Stimulated activated effector memory CD8-positive, alpha-beta T cell treated with anti-CD3 and anti-CD28 coated beads, Interleukin-12 subunit alpha, Interleukin-12 subunit beta, amount 100 ng/mL, for 72 hours (primary cell): ENCODE measurements at regions not wholly inside any gene's neighbourhood (a gene's known extent, or its start where the extent isn't known, plus 50 kb on each side); places are given as distances from the start of the nearest gene placed in this dataset.
A peak's percentile ranks its signal among the peaks of the same experiment; 100 is the strongest.

Source experiments
- ATAC-seq: fragments of 150-1000 bp; cut with Tn5 transposase; 2 replicates; pipeline ENCODE4 v1.10.0; 2021
- DNase-seq, 2 donors: peaks; one replicate each; pipeline ENCODE4 v3.0.0; 2021 to 2022; ENCODE audit warnings: low spot score in 2 of 2
- H3K27ac Mint-ChIP-seq: one replicate; pipeline ENCODE4 v1.8.0; 2022; ENCODE audit warnings: mild to moderate bottlenecking, mixed read lengths
- H3K36me3 Mint-ChIP-seq: one replicate; pipeline ENCODE4 v1.8.0; 2022; ENCODE audit warnings: mild to moderate bottlenecking, mixed read lengths
- H3K4me1 Mint-ChIP-seq: one replicate; pipeline ENCODE4 v1.8.0; 2022; ENCODE audit warnings: mixed read lengths
- H3K4me3 Mint-ChIP-seq: one replicate; pipeline ENCODE4 v1.8.0; 2022; ENCODE audit warnings: mild to moderate bottlenecking, mixed read lengths
- H3K9me3 Mint-ChIP-seq: one replicate; pipeline ENCODE4 v1.8.0; 2022; ENCODE audit warnings: mixed read lengths

- no peaks in the 10 kb centered on the region for H3K4me1 Mint-ChIP-seq
- H3K4me3 Mint-ChIP-seq, result no peak overlapping the region
- no peaks in the 10 kb centered on the region for H3K9me3 Mint-ChIP-seq
- H3K27ac Mint-ChIP-seq, result no peak overlapping the region
- no peaks in the 10 kb centered on the region for H3K36me3 Mint-ChIP-seq
- ATAC-seq (no peak), DNase-seq (no peak)
Observed at GRCh38 chr1:244200596-244200995, 149.5 kb downstream of the ZBTB18 start.

- Mint-ChIP-seq H3K4me1 (no peaks in the 10 kb centered on the region), H3K36me3 (no peaks in the 10 kb centered on the region), H3K4me3 (no peak overlapping the region), H3K9me3 (no peaks in the 10 kb centered on the region), H3K27ac (no peak overlapping the region)
- DNase-seq (no peak), ATAC-seq (no peak)
Observed at GRCh38 chr1:244201750-244202149, 150.7 kb downstream of the ZBTB18 start.

- no peak overlapping the region for H3K4me3 Mint-ChIP-seq
- DNase-seq, result no peak
- no peaks in the 10 kb centered on the region for H3K9me3 Mint-ChIP-seq
- no peak for ATAC-seq
- no peaks in the 10 kb centered on the region for H3K36me3 Mint-ChIP-seq
- no peaks in the 10 kb centered on the region for H3K4me1 Mint-ChIP-seq
- H3K27ac Mint-ChIP-seq, result no peak overlapping the region
Observed at GRCh38 chr1:244204004-244204403, 152.9 kb downstream of the ZBTB18 start.

DNA sequence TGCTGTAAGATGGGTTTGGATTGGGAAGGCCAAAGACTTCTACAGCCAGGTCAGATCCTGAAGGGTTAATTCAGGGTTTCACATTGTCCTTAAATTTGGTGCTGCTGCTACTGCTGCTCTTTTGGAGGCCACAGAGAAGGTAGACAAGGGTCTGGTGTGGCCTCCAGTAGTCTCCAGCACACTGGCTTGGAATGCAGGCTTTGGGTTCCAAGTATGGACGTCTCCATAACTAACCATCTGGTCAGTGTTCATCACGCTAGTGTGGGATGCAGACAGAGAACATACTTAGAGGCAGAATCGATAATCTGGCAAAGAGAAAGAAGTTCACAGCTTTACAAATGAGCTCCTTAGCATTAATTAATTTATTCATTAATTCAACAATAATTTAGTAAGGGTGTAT, 154.1 kb downstream of the ZBTB18 start:
- no peak overlapping the region for H3K4me3 Mint-ChIP-seq
- H3K27ac Mint-ChIP-seq, result no peak overlapping the region
- ATAC-seq (no peak), DNase-seq (no peak)
- H3K9me3 Mint-ChIP-seq, result no peaks in the 10 kb centered on the region
- H3K36me3 Mint-ChIP-seq, result no peaks in the 10 kb centered on the region
- no peaks in the 10 kb centered on the region for H3K4me1 Mint-ChIP-seq

DNA sequence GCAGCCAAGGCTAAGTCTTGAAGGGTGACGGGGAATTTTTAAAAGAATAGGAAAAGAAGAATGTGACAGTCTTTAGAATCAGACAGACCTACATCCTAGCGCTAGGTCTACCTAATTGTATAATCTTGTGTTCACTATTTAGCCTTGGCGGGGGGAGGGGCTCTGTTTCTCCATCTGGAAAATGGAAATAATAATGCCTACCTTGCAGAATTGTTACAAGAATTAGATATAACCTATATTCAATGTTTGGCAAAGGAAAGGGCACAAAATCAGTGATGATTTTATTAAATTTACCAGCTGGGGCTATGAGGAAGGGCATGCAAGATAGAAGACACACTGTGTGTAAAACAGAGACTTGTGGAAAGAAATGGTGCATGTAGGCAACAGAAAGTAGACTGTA, 154.8 kb downstream of the ZBTB18 start:
- Mint-ChIP-seq H3K4me1 (no peaks in the 10 kb centered on the region), H3K4me3 (no peak overlapping the region), H3K27ac (no peak overlapping the region), H3K9me3 (no peaks in the 10 kb centered on the region), H3K36me3 (no peaks in the 10 kb centered on the region)
- no peak for DNase-seq
- no peak for ATAC-seq

DNA sequence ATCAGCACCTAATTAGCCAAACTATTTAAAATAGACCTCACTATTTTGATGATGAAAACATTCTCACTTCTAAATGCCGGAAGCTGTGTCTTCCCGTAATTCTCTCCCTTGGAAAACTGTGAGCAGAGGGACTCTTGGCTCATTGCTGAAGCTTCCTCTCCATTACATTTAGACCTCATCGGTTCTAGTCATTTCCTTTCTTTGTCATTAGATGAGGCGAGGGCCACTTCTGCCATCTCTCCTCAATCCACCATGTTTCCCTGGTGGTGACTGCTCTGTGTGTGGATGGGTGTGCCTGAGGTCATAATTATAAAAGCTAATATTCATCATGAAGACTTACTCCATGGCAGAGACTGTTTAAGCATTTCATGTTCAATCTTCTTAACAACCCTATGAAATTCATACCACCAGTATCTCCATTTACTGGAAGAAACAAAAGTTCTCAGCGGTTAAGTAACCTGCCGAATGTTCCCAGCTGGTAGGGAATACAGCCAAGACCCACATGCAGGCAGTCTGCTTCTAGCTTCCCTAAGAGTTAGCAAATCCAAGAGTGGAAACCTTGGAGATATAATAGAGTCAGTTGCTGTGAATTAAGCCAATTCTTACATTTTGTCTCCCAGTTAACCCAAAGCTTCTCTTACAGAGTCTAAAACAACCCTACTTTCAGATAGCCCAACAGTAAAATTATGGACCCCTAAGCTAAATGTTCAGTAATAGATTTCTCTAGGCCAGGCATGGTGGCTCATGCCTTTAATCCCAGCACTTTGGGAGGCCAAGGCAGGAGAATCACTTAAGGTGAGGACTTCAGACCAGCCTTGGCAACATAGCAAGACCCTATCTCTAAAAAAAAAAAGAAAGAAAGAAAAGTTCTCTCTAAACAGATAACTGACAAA, 156.2 kb downstream of the ZBTB18 start:
- Mint-ChIP-seq H3K4me3 (no peak overlapping the region), H3K9me3 (no peaks in the 10 kb centered on the region), H3K27ac (no peak overlapping the region), H3K4me1 (no peaks in the 10 kb centered on the region), H3K36me3 (no peaks in the 10 kb centered on the region)
- no peak for DNase-seq
- ATAC-seq, result no peak

DNA sequence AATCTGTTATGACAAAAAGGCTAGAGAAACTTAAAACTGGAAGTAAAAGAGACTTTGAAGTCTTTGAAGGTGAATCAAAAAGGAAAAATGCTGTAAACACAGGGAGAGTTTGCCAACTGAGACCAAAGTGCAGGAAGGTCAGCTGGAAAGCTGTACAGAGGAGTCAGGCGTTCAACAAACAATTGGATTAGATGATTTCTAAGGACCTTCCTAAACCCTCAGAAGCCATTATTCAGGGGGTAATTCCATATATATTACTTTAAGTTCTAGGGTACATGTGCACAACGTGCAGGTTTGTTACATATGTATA, 156.8 kb downstream of the ZBTB18 start:
- no peak for DNase-seq
- Mint-ChIP-seq H3K9me3 (no peaks in the 10 kb centered on the region), H3K27ac (no peak overlapping the region)

DNA sequence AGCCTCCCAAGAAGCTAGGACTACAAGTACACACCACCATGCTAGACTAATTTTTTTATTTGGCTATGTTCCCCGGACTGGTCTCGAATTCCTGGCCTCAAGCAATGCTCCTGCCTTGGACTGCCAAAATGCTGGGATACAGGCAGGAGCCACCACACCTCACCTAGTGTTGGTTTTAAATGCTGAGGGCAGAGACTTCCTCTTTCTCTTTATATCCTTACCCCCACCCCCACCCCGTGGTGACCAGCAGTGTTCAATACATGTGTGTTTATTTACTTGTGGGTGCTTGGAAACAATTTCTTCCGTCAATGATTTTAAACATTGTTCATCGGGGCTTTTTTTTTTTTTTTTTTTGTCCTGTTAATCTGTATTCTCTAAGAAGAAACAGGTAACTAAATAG, 158.9 kb downstream of the ZBTB18 start:
- no peak overlapping the region for H3K4me3 Mint-ChIP-seq
- H3K9me3 Mint-ChIP-seq, result no peaks in the 10 kb centered on the region
- DNase-seq (no peak), ATAC-seq (no peak)
- no peaks in the 10 kb centered on the region for H3K4me1 Mint-ChIP-seq
- H3K36me3 Mint-ChIP-seq, result no peaks in the 10 kb centered on the region
- H3K27ac Mint-ChIP-seq, result no peak overlapping the region

More for the DNA sequence above, 156.8 kb downstream of the ZBTB18 start:
- no peaks in the 10 kb centered on the region for H3K36me3 Mint-ChIP-seq
- no peak overlapping the region for H3K4me3 Mint-ChIP-seq
- ATAC-seq, result no peak
- H3K4me1 Mint-ChIP-seq, result no peaks in the 10 kb centered on the region

GRCh38 chr1:244210884-244211558, 159.9 kb downstream of the ZBTB18 start:
- ATAC-seq (no peak), DNase-seq (no peak)
- no peaks in the 10 kb centered on the region for H3K9me3 Mint-ChIP-seq
- H3K27ac Mint-ChIP-seq, result no peak overlapping the region
- H3K4me1 Mint-ChIP-seq, result no peaks in the 10 kb centered on the region
- H3K36me3 Mint-ChIP-seq, result no peaks in the 10 kb centered on the region
- H3K4me3 Mint-ChIP-seq, result no peak overlapping the region

- no peaks in the 10 kb centered on the region for H3K9me3 Mint-ChIP-seq
- no peaks in the 10 kb centered on the region for H3K4me1 Mint-ChIP-seq
- DNase-seq (no peak), ATAC-seq (no peak)
- H3K27ac Mint-ChIP-seq, result no peak overlapping the region
- no peaks in the 10 kb centered on the region for H3K36me3 Mint-ChIP-seq
- H3K4me3 Mint-ChIP-seq, result no peak overlapping the region
Observed at GRCh38 chr1:244211559-244211944, 160.5 kb downstream of the ZBTB18 start.

DNA sequence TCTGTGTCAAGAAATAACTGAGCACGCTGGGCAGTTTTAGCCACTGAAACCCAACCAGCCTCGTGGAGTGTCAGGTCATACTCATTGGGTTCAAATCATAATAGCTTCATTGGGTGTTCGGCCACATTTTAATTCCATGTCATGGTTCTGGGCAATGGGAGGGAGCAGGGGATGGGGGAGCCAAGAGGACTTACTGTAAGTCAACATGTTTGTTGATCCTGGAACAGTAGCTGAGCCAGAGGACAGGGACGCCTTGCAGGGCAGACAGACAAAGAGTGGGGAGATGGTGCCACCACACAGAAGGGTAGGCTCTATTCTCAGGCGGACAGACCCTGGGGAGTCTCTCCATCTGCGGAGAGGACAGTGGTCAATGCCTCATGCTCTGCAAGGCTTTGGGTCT, 161.1 kb downstream of the ZBTB18 start:
- ATAC-seq (no peak), DNase-seq (no peak)
- Mint-ChIP-seq H3K36me3 (no peaks in the 10 kb centered on the region), H3K9me3 (no peaks in the 10 kb centered on the region), H3K27ac (no peak overlapping the region), H3K4me3 (no peak overlapping the region), H3K4me1 (no peaks in the 10 kb centered on the region)

- no peak for DNase-seq
- no peak overlapping the region for H3K27ac Mint-ChIP-seq
- H3K36me3 Mint-ChIP-seq, result no peaks in the 10 kb centered on the region
- H3K9me3 Mint-ChIP-seq, result no peaks in the 10 kb centered on the region
- no peaks in the 10 kb centered on the region for H3K4me1 Mint-ChIP-seq
- H3K4me3 Mint-ChIP-seq, result no peak overlapping the region
- ATAC-seq, result peak; percentile 77
Observed at GRCh38 chr1:244212797-244213475, 161.9 kb downstream of the ZBTB18 start.

GRCh38 chr1:244214009-244214967, 163.2 kb downstream of the ZBTB18 start:
- no peaks in the 10 kb centered on the region for H3K9me3 Mint-ChIP-seq
- ATAC-seq, result no peak
- DNase-seq, result no peak
- no peak overlapping the region for H3K4me3 Mint-ChIP-seq
- no peak overlapping the region for H3K27ac Mint-ChIP-seq
- H3K4me1 Mint-ChIP-seq, result no peaks in the 10 kb centered on the region
- no peaks in the 10 kb centered on the region for H3K36me3 Mint-ChIP-seq

DNA sequence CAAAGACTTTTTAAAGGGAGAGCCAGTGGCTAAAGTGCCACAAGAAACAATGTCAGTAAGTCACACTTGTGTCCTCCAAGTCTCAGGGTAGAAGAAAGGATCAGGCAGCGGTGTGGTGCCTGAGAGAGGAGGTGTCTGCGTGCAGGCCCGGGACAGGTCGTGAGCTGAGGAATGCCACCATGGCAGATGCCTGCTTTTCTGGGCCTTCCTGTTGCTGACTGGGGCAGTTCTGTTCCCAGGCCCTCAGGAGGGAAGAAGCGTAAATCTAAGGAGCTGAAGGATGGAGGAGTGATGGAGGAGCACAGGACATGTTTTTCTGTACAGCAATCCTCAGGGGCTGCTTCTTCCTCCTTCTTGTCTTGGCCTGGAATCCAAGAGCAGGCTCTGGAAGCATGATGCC, 165.8 kb downstream of the ZBTB18 start:
- H3K36me3 Mint-ChIP-seq, result no peaks in the 10 kb centered on the region
- no peaks in the 10 kb centered on the region for H3K4me1 Mint-ChIP-seq
- H3K9me3 Mint-ChIP-seq, result no peaks in the 10 kb centered on the region
- DNase-seq, result no peak
- ATAC-seq, result no peak
- H3K27ac Mint-ChIP-seq, result no peak overlapping the region
- H3K4me3 Mint-ChIP-seq, result no peak overlapping the region

GRCh38 chr1:244217711-244218110, 166.6 kb downstream of the ZBTB18 start:
- H3K9me3 Mint-ChIP-seq, result no peaks in the 10 kb centered on the region
- H3K27ac Mint-ChIP-seq, result no peak overlapping the region
- DNase-seq (no peak), ATAC-seq (no peak)
- H3K4me1 Mint-ChIP-seq, result no peaks in the 10 kb centered on the region
- no peak overlapping the region for H3K4me3 Mint-ChIP-seq
- H3K36me3 Mint-ChIP-seq, result no peaks in the 10 kb centered on the region
